ENCODE measurements at regions not wholly inside any gene's neighbourhood (a gene's known extent, or its start where the extent isn't known, plus 50 kb on each side); places are given as distances from the start of the nearest gene placed in this dataset.

DNA sequence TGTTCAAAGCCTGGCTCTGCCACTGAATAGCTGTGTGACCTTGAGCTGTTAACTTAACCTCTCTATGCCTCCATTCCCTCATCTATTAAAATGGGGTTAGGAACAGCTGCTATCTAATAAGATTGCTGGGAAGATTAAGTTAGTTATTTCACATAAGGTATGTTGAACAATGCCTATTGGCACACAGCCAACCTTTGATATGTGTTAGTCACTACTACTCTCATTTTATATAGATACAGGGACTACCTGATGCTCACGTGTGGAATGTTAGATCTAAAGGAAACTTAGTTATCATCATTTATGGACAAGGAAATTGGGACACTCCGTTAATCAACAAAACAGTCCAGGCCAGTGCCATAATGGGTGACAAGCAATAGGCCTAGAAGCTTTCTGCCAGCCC, 332.4 kb upstream of the PPP2R3A start:
- Histone ChIP-seq H3K9ac (ENCODE audit: low read length) (no peak overlapping the region), H3K9me2 (ENCODE audit: insufficient read depth, low read length) (no peaks in the 10 kb centered on the region), H3K36me3 (ENCODE audit: insufficient read depth, low read length) (no peaks in the 10 kb centered on the region), H2AFZ (ENCODE audit: low read depth, low read length) (no peak overlapping the region), H3K4me2 (ENCODE audit: low read length) (no peak overlapping the region), H3K9me3 (ENCODE audit: low read length) (no peaks in the 10 kb centered on the region), H4K20me1 (ENCODE audit: insufficient read depth) (no peaks in the 10 kb centered on the region), H3K4me3 (ENCODE audit: low read length) (no peak overlapping the region), H3K27me3 (ENCODE audit: insufficient read depth, low read depth, low read length) (no peaks in the 10 kb centered on the region), H3K79me2 (replicated peaks; ENCODE audit: insufficient read depth, low read length) (no peaks in the 10 kb centered on the region), H3K27ac (ENCODE audit: low read length) (no peak overlapping the region), H3F3A (ENCODE audit: insufficient read depth, low read length, poor library complexity, severe bottlenecking) (no peaks in the 10 kb centered on the region)
- TF ChIP-seq EP300 (conservative IDR thresholded peaks at IDR 0.05; ENCODE audit: poor library complexity, severe bottlenecking) (no peak), POLR2AphosphoS5 (IDR thresholded peaks at IDR 0.05) (no peak), EZH2 (IDR thresholded peaks at IDR 0.05; ENCODE audit: borderline replicate concordance, insufficient read depth, low read length, poor library complexity, severe bottlenecking) (no peak), TAF1 (IDR thresholded peaks at IDR 0.05; ENCODE audit: low read depth) (no peak), MXI1 (conservative IDR thresholded peaks at IDR 0.05; ENCODE audit: poor library complexity, severe bottlenecking) (no peak), RAD21 (conservative IDR thresholded peaks at IDR 0.05) (no peak), SMC3 (conservative IDR thresholded peaks at IDR 0.05; ENCODE audit: poor library complexity) (no peak)
- TF ChIP-seq, protein P1, sequence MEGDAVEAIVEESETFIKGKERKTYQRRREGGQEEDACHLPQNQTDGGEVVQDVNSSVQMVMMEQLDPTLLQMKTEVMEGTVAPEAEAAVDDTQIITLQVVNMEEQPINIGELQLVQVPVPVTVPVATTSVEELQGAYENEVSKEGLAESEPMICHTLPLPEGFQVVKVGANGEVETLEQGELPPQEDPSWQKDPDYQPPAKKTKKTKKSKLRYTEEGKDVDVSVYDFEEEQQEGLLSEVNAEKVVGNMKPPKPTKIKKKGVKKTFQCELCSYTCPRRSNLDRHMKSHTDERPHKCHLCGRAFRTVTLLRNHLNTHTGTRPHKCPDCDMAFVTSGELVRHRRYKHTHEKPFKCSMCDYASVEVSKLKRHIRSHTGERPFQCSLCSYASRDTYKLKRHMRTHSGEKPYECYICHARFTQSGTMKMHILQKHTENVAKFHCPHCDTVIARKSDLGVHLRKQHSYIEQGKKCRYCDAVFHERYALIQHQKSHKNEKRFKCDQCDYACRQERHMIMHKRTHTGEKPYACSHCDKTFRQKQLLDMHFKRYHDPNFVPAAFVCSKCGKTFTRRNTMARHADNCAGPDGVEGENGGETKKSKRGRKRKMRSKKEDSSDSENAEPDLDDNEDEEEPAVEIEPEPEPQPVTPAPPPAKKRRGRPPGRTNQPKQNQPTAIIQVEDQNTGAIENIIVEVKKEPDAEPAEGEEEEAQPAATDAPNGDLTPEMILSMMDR (IDR thresholded peaks at IDR 0.05; ENCODE audit: poor library complexity, severe bottlenecking): no peak
- TF ChIP-seq, protein P2, sequence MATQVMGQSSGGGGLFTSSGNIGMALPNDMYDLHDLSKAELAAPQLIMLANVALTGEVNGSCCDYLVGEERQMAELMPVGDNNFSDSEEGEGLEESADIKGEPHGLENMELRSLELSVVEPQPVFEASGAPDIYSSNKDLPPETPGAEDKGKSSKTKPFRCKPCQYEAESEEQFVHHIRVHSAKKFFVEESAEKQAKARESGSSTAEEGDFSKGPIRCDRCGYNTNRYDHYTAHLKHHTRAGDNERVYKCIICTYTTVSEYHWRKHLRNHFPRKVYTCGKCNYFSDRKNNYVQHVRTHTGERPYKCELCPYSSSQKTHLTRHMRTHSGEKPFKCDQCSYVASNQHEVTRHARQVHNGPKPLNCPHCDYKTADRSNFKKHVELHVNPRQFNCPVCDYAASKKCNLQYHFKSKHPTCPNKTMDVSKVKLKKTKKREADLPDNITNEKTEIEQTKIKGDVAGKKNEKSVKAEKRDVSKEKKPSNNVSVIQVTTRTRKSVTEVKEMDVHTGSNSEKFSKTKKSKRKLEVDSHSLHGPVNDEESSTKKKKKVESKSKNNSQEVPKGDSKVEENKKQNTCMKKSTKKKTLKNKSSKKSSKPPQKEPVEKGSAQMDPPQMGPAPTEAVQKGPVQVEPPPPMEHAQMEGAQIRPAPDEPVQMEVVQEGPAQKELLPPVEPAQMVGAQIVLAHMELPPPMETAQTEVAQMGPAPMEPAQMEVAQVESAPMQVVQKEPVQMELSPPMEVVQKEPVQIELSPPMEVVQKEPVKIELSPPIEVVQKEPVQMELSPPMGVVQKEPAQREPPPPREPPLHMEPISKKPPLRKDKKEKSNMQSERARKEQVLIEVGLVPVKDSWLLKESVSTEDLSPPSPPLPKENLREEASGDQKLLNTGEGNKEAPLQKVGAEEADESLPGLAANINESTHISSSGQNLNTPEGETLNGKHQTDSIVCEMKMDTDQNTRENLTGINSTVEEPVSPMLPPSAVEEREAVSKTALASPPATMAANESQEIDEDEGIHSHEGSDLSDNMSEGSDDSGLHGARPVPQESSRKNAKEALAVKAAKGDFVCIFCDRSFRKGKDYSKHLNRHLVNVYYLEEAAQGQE (IDR thresholded peaks at IDR 0.05; ENCODE audit: borderline replicate concordance): no peak

- Histone ChIP-seq H3K27me3 (ENCODE audit: insufficient read depth, low read depth, low read length) (no peaks in the 10 kb centered on the region), H3K4me2 (ENCODE audit: low read length) (no peak overlapping the region), H3K9me2 (ENCODE audit: insufficient read depth, low read length) (no peaks in the 10 kb centered on the region), H3K79me2 (replicated peaks; ENCODE audit: insufficient read depth, low read length) (no peaks in the 10 kb centered on the region), H3K9me3 (ENCODE audit: low read length) (no peaks in the 10 kb centered on the region), H3F3A (ENCODE audit: insufficient read depth, low read length, poor library complexity, severe bottlenecking) (no peaks in the 10 kb centered on the region), H4K20me1 (ENCODE audit: insufficient read depth) (no peaks in the 10 kb centered on the region), H3K27ac (ENCODE audit: low read length) (no peak overlapping the region), H3K36me3 (ENCODE audit: insufficient read depth, low read length) (no peaks in the 10 kb centered on the region), H2AFZ (ENCODE audit: low read depth, low read length) (no peak overlapping the region), H3K4me3 (ENCODE audit: low read length) (no peak overlapping the region), H3K9ac (ENCODE audit: low read length) (no peak overlapping the region)
- TF ChIP-seq, protein P2 (IDR thresholded peaks at IDR 0.05; ENCODE audit: borderline replicate concordance): no peak
- no peak for TF ChIP-seq TAF1 (IDR thresholded peaks at IDR 0.05; ENCODE audit: low read depth)
- no peak for TF ChIP-seq SMC3 (conservative IDR thresholded peaks at IDR 0.05; ENCODE audit: poor library complexity)
- TF ChIP-seq MXI1 (conservative IDR thresholded peaks at IDR 0.05; ENCODE audit: poor library complexity, severe bottlenecking): no peak
- TF ChIP-seq EZH2 (IDR thresholded peaks at IDR 0.05; ENCODE audit: borderline replicate concordance, insufficient read depth, low read length, poor library complexity, severe bottlenecking): no peak
- TF ChIP-seq POLR2AphosphoS5 (IDR thresholded peaks at IDR 0.05): no peak
- no peak for TF ChIP-seq RAD21 (conservative IDR thresholded peaks at IDR 0.05)
- no peak for TF ChIP-seq EP300 (conservative IDR thresholded peaks at IDR 0.05; ENCODE audit: poor library complexity, severe bottlenecking)
- TF ChIP-seq, protein P1 (IDR thresholded peaks at IDR 0.05; ENCODE audit: poor library complexity, severe bottlenecking): no peak
These were observed 328.9 kb upstream of the PPP2R3A start for GRCh38 chr3:135636596-135636995.

Data from neural cell (in vitro differentiated cells).